K562 (cell line): ENCODE measurements at regions not wholly inside any gene's neighbourhood (a gene's known extent, or its start where the extent isn't known, plus 50 kb on each side); places are given as distances from the start of the nearest gene placed in this dataset.

Experiments
- BCLAF1 ChIP-seq, 2 experiments: fragments of 450-650 bp in 1 of 2; IDR thresholded peaks; 2 replicates each; pipeline ENCODE4 v1.6.1; 2011 to 2017; ENCODE audit warnings: low read depth in 2 of 2, antibody characterized with exemption in 1 of 2, borderline replicate concordance in 1 of 2, low read length in 1 of 2, mild to moderate bottlenecking in 1 of 2, mixed read lengths in 1 of 2; ENCODE audit not compliant: control insufficient read depth in 1 of 2
- BDP1 ChIP-seq: IDR thresholded peaks from 3 replicates; pipeline ENCODE4 v1.6.1; 2011; ENCODE audit not compliant: insufficient read length, insufficient read depth
- CBFB ChIP-seq: sonication (generic); formaldehyde crosslinking; IDR thresholded peaks from 2 replicates; pipeline ENCODE4 v1.4.0; 2020; ENCODE audit warnings: mild to moderate bottlenecking, missing genetic modification reagents
- CTCF ChIP-seq, 3 experiments: IDR thresholded peaks in 2 of 3; conservative IDR thresholded peaks in 1 of 3; 2 replicates each; pipeline ENCODE4 v1.5.1; 2011 to 2012; ENCODE audit warnings: low read length in 3 of 3, mild to moderate bottlenecking in 3 of 3, control low read depth in 2 of 3, improper control_type of control experiment in 1 of 3, inconsistent platforms in 1 of 3, low read depth in 1 of 3, mixed read lengths in 1 of 3, moderate library complexity in 1 of 3; ENCODE audit not compliant: insufficient read depth in 2 of 3
- ELF4 ChIP-seq: fragments of 450-650 bp; formaldehyde crosslinking; IDR thresholded peaks from 2 replicates; pipeline ENCODE4 v1.4.0; 2022; ENCODE audit warnings: missing genetic modification characterization
- ETV6 ChIP-seq, 3 experiments: fragments of 150-350 bp in 1 of 3; sonication (generic) in 1 of 3; formaldehyde crosslinking in 1 of 3; IDR thresholded peaks; 2 replicates each; pipeline versions ENCODE4 v1.6.1 to v1.8.0; 2014 to 2022; ENCODE audit warnings: borderline replicate concordance in 2 of 3, low read depth in 2 of 3, antibody characterized with exemption in 1 of 3, low read length in 1 of 3, mild to moderate bottlenecking in 1 of 3, missing genetic modification reagents in 1 of 3
- FOXK1 ChIP-seq: sonication (generic); formaldehyde crosslinking; IDR thresholded peaks from 2 replicates; pipeline ENCODE4 v1.8.0; 2022; ENCODE audit warnings: missing genetic modification reagents, mild to moderate bottlenecking, borderline replicate concordance
- GABPB2 ChIP-seq: fragments of 250-450 bp; sonication (Bioruptor Pico); conservative IDR thresholded peaks from 2 replicates; pipeline ENCODE4 v1.5.1; 2021; ENCODE audit warnings: mild to moderate bottlenecking
- GATA2 ChIP-seq: sonication (generic); formaldehyde crosslinking; IDR thresholded peaks from 2 replicates; pipeline ENCODE4 v1.4.0; 2020; ENCODE audit warnings: mild to moderate bottlenecking, missing genetic modification reagents
- HCFC1 ChIP-seq: IDR thresholded peaks from 2 replicates; pipeline ENCODE4 v1.6.1; 2012; ENCODE audit warnings: low read depth, low read length, improper control_type of control experiment
- KDM5B ChIP-seq: fragments of 200-600 bp; sonication (generic); IDR thresholded peaks from 2 replicates; pipeline ENCODE4 v1.6.1; 2012; ENCODE audit warnings: low read depth, mild to moderate bottlenecking, moderate library complexity, low read length, control low read depth, inconsistent platforms; ENCODE audit not compliant: insufficient replicate concordance
- PHF21A ChIP-seq: fragments of 450-650 bp; IDR thresholded peaks from 2 replicates; pipeline ENCODE4 v1.6.1; 2017; ENCODE audit warnings: low read depth, borderline replicate concordance

- TF ChIP-seq ELF4 (CRISPR knock-in tag) (no peak), GATA2 (no peak), FOXK1 (CRISPR knock-in tag) (no peak), KDM5B (no peak), BCLAF1 (IDR thresholded peaks at IDR 0.05; ENCODE audit: borderline replicate concordance in 1 of 2, control insufficient read depth in 1 of 2, low read depth in 2 of 2, low read length in 1 of 2) (no peak), CTCF (IDR thresholded peaks at IDR 0.05 in 2 of 3, conservative IDR thresholded peaks at IDR 0.05 in 1 of 3; ENCODE audit: insufficient read depth in 2 of 3, low read depth in 1 of 3, low read length in 3 of 3) (no peak), BDP1 (no peak), HCFC1 (no peak), GABPB2 (no peak), PHF21A (no peak), ETV6 (IDR thresholded peaks at IDR 0.05; ENCODE audit: borderline replicate concordance in 1 of 2, low read depth in 2 of 2, low read length in 1 of 2) (no peak), ETV6 (CRISPR knock-in tag; IDR thresholded peaks at IDR 0.05; ENCODE audit: borderline replicate concordance) (no peak), CBFB (no peak)
Measured at GRCh38 chr14:98974113-98974512, 297.9 kb downstream of the BCL11B start.
